ENCODE measurements at regions not wholly inside any gene's neighbourhood (a gene's known extent, or its start where the extent isn't known, plus 50 kb on each side); places are given as distances from the start of the nearest gene placed in this dataset.

DNA sequence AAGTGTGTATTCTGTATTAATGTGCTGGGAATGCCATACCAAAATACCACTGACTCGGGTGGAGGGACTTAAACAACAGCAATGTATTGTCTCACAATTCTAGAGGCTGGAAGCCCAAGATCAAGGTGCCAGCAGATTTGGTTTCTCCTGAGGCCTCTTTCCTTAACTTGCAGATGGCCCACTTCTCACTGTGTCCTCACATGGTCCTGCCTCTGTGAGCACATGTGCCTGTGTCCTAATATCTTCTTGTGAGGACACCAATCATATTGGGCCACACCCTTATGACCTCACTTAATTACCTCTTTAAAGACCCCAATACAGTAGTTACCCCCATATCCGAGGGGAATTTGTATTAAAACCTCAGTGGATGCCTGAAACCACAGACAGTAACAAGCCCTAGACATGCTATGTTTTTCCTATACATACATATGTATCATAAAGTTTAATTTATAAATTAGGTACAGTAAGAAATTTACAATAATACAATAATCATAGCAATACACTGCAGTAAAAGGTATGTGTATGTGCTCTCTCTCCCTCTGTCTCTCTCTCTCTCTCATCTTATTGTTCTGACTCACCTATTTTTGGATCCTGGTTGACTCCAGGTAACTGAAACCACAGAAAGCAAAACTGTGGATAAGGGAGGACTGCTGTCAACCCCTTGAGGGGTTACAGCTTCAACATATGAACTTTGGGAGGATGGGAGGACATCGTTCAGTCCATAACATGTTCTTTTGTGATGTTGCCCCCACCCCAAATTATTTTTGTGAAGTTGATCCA, 174.3 kb downstream of the IRS2 start:
- TF ChIP-seq, protein P1, sequence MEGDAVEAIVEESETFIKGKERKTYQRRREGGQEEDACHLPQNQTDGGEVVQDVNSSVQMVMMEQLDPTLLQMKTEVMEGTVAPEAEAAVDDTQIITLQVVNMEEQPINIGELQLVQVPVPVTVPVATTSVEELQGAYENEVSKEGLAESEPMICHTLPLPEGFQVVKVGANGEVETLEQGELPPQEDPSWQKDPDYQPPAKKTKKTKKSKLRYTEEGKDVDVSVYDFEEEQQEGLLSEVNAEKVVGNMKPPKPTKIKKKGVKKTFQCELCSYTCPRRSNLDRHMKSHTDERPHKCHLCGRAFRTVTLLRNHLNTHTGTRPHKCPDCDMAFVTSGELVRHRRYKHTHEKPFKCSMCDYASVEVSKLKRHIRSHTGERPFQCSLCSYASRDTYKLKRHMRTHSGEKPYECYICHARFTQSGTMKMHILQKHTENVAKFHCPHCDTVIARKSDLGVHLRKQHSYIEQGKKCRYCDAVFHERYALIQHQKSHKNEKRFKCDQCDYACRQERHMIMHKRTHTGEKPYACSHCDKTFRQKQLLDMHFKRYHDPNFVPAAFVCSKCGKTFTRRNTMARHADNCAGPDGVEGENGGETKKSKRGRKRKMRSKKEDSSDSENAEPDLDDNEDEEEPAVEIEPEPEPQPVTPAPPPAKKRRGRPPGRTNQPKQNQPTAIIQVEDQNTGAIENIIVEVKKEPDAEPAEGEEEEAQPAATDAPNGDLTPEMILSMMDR (conservative IDR thresholded peaks at IDR 0.05), result no peak
- no peak for TF ChIP-seq ZFX (IDR thresholded peaks at IDR 0.05)
